ENCODE measurements at regions not wholly inside any gene's neighbourhood (a gene's known extent, or its start where the extent isn't known, plus 50 kb on each side); places are given as distances from the start of the nearest gene placed in this dataset.

- H3K36me3 ChIP-seq (replicated peaks in 1 of 2; ENCODE audit: control insufficient read depth in 1 of 2, insufficient read depth in 2 of 2, low read length in 2 of 2) = no peaks in the 10 kb centered on the region
- WGBS (ENCODE audit: low lambda C conversion rate) = 0% methylated on average over 2 of the region's 2 CpGs
- no peaks in the 10 kb centered on the region for H3K79me2 ChIP-seq (ENCODE audit: insufficient read depth, low read length)
- no peak overlapping the region for H2AFZ ChIP-seq (ENCODE audit: low read length)
- no peak for DNase-seq (ENCODE audit: low spot score)
- ChIA-PET POLR2A (no interaction called here), CTCF (ENCODE audit: low intra/inter-chr PET ratio, low total read pairs) (no interaction called here)
- no peaks in the 10 kb centered on the region for H3K9me3 ChIP-seq (ENCODE audit: low read length)
- no peak for ATAC-seq
- in situ Hi-C loops (cut with HindIII; ENCODE audit: extremely low pct_ligation_motif_present, low pct_unique_long_range_greater_than_20kb) (no loop called here), intact Hi-C loops (cut with micrococcal nuclease; ENCODE audit: unreplicated experiment) (no loop called here)
- no peaks in the 10 kb centered on the region for H4K20me1 ChIP-seq (ENCODE audit: insufficient read depth, low read length)
- H3K4me2 ChIP-seq (ENCODE audit: low read depth, low read length) = no peak overlapping the region
- FAIRE-seq = no peak
- no TSS peak for BruUV-seq (replicated peaks)
- H3K27me3 ChIP-seq (ENCODE audit: control insufficient read depth in 1 of 2, insufficient read depth in 2 of 2, low read length in 2 of 2) = no peaks in the 10 kb centered on the region
- no peaks in the 10 kb centered on the region for H3K4me1 ChIP-seq (ENCODE audit: insufficient read depth, low read length)
- no peak overlapping the region for H3K4me3 ChIP-seq (replicated peaks in 1 of 3; ENCODE audit: insufficient read depth in 1 of 3, low read depth in 2 of 3, low read length in 3 of 3)
- no peak overlapping the region for H3K9ac ChIP-seq (ENCODE audit: insufficient read depth, low read depth, low read length)
- no peak overlapping the region for H3K27ac ChIP-seq (ENCODE audit: extremely low read length, insufficient read depth, low read length)
- TF ChIP-seq CREBL2 (CRISPR knock-in tag; IDR thresholded peaks at IDR 0.05; ENCODE audit: borderline replicate concordance) (no peak), RELA (CRISPR knock-in tag; IDR thresholded peaks at IDR 0.05) (no peak), ZNF20 (CRISPR knock-in tag; IDR thresholded peaks at IDR 0.05) (no peak), GPBP1L1 (CRISPR knock-in tag; IDR thresholded peaks at IDR 0.05) (no peak), ZNF414 (CRISPR knock-in tag; IDR thresholded peaks at IDR 0.05) (no peak), ZNF282 (IDR thresholded peaks at IDR 0.05; ENCODE audit: partially characterized antibody) (no peak), KMT2B (CRISPR knock-in tag; IDR thresholded peaks at IDR 0.05) (no peak), RFX3 (CRISPR knock-in tag; IDR thresholded peaks at IDR 0.05) (no peak), ZNF768 (CRISPR knock-in tag; IDR thresholded peaks at IDR 0.05) (no peak), HNRNPK (IDR thresholded peaks at IDR 0.05; ENCODE audit: low read depth, low read length, poor library complexity, severe bottlenecking) (no peak), ZSCAN29 (CRISPR knock-in tag; conservative IDR thresholded peaks at IDR 0.05) (no peak), AHR (CRISPR knock-in tag; IDR thresholded peaks at IDR 0.05) (no peak), MTF1 (CRISPR knock-in tag; IDR thresholded peaks at IDR 0.05) (no peak), IRF2 (CRISPR knock-in tag; IDR thresholded peaks at IDR 0.05) (no peak), ZNF703 (CRISPR knock-in tag; IDR thresholded peaks at IDR 0.05; ENCODE audit: borderline replicate concordance) (no peak), REST (IDR thresholded peaks at IDR 0.05; ENCODE audit: borderline replicate concordance in 1 of 2, low read depth in 1 of 2, low read length in 2 of 2) (no peak), ZNF737 (CRISPR knock-in tag; IDR thresholded peaks at IDR 0.05; ENCODE audit: borderline replicate concordance) (no peak)
- TF ChIP-seq, protein P1, sequence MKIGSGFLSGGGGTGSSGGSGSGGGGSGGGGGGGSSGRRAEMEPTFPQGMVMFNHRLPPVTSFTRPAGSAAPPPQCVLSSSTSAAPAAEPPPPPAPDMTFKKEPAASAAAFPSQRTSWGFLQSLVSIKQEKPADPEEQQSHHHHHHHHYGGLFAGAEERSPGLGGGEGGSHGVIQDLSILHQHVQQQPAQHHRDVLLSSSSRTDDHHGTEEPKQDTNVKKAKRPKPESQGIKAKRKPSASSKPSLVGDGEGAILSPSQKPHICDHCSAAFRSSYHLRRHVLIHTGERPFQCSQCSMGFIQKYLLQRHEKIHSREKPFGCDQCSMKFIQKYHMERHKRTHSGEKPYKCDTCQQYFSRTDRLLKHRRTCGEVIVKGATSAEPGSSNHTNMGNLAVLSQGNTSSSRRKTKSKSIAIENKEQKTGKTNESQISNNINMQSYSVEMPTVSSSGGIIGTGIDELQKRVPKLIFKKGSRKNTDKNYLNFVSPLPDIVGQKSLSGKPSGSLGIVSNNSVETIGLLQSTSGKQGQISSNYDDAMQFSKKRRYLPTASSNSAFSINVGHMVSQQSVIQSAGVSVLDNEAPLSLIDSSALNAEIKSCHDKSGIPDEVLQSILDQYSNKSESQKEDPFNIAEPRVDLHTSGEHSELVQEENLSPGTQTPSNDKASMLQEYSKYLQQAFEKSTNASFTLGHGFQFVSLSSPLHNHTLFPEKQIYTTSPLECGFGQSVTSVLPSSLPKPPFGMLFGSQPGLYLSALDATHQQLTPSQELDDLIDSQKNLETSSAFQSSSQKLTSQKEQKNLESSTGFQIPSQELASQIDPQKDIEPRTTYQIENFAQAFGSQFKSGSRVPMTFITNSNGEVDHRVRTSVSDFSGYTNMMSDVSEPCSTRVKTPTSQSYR (CRISPR knock-in tag; IDR thresholded peaks at IDR 0.05; ENCODE audit: borderline replicate concordance) = no peak
Observed at GRCh38 chr11:92776676-92777075, 192.8 kb upstream of the MTNR1B start.
